HCT116 (cell line): ENCODE measurements at regions not wholly inside any gene's neighbourhood (a gene's known extent, or its start where the extent isn't known, plus 50 kb on each side); places are given as distances from the start of the nearest gene placed in this dataset.

ENCODE experiments used
- EZH2 ChIP-seq: fragments of 200-600 bp; sonication (generic); IDR thresholded peaks from 2 replicates; pipeline ENCODE4 v1.6.1; 2017; ENCODE audit warnings: antibody characterized with exemption, mixed run types
- EZH2phosphoT487 ChIP-seq: fragments of 200-600 bp; IDR thresholded peaks from 2 replicates; pipeline ENCODE4 v1.6.1; 2018; ENCODE audit warnings: antibody characterized with exemption, borderline replicate concordance
- MAX ChIP-seq: IDR thresholded peaks from 2 replicates; pipeline ENCODE4 v1.6.1; 2012
- POLR2A ChIP-seq: IDR thresholded peaks from 2 replicates; pipeline ENCODE4 v1.7.0; 2011; ENCODE audit warnings: borderline replicate concordance; ENCODE audit not compliant: insufficient read depth, insufficient read length; ENCODE audit errors: extremely low read depth
- POLR2AphosphoS5 ChIP-seq: IDR thresholded peaks from 2 replicates; pipeline ENCODE4 v1.6.1; 2011; ENCODE audit warnings: mild to moderate bottlenecking, low read depth, low read length, moderate library complexity
- RAD21 ChIP-seq: IDR thresholded peaks from 2 replicates; pipeline ENCODE4 v1.6.1; 2012; ENCODE audit warnings: low read depth, mild to moderate bottlenecking
- TF ChIP-seq, protein P1 (sequence below), 3 experiments: fragments of 200-600 bp in 1 of 3; sonication (generic) in 1 of 3; IDR thresholded peaks in 2 of 3; conservative IDR thresholded peaks in 1 of 3; 2 replicates each; pipeline ENCODE4 v1.5.1; 2012 to 2017; ENCODE audit warnings: low read depth in 2 of 3, low read length in 2 of 3, antibody characterized with exemption in 1 of 3, borderline replicate concordance in 1 of 3, control low read depth in 1 of 3, mild to moderate bottlenecking in 1 of 3, mixed read lengths in 1 of 3, mixed run types in 1 of 3, moderate library complexity in 1 of 3; ENCODE audit not compliant: insufficient read depth in 1 of 3

GRCh38 chr5:33372721-33373472, 67.9 kb upstream of the TARS1 start:
- TF ChIP-seq MAX: no peak
- TF ChIP-seq POLR2A: no peak
- TF ChIP-seq, protein P1, sequence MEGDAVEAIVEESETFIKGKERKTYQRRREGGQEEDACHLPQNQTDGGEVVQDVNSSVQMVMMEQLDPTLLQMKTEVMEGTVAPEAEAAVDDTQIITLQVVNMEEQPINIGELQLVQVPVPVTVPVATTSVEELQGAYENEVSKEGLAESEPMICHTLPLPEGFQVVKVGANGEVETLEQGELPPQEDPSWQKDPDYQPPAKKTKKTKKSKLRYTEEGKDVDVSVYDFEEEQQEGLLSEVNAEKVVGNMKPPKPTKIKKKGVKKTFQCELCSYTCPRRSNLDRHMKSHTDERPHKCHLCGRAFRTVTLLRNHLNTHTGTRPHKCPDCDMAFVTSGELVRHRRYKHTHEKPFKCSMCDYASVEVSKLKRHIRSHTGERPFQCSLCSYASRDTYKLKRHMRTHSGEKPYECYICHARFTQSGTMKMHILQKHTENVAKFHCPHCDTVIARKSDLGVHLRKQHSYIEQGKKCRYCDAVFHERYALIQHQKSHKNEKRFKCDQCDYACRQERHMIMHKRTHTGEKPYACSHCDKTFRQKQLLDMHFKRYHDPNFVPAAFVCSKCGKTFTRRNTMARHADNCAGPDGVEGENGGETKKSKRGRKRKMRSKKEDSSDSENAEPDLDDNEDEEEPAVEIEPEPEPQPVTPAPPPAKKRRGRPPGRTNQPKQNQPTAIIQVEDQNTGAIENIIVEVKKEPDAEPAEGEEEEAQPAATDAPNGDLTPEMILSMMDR (IDR thresholded peaks at IDR 0.05 in 2 of 3, conservative IDR thresholded peaks at IDR 0.05 in 1 of 3; ENCODE audit: borderline replicate concordance in 1 of 3, insufficient read depth in 1 of 3, low read depth in 2 of 3, low read length in 2 of 3): no peak
- TF ChIP-seq RAD21: no peak
- no peak for TF ChIP-seq EZH2
- TF ChIP-seq POLR2AphosphoS5: no peak
- no peak for TF ChIP-seq EZH2phosphoT487
